ENCODE measurements at regions not wholly inside any gene's neighbourhood (a gene's known extent, or its start where the extent isn't known, plus 50 kb on each side); places are given as distances from the start of the nearest gene placed in this dataset.

DNA sequence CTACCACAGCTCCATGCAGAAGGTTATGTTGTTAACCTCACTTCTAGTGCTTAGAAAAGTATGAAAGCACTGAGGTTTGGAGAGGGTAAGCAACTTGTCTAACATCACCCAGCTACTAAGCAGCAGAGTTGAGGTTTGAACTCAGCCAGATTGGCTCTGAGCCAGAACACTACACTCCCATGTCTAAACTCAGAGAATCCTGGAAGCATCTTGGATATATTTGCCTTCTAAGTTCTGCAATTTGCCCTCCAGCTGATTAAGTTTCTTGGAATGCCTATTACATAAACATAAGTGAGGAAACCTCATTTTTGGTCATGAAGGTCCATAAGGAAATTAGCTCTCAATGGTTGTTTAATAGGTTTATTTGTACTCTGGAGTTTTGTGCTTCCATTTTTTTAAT is 78.1 kb upstream of the PHYHIPL start (continued):
- TF ChIP-seq, protein P1, sequence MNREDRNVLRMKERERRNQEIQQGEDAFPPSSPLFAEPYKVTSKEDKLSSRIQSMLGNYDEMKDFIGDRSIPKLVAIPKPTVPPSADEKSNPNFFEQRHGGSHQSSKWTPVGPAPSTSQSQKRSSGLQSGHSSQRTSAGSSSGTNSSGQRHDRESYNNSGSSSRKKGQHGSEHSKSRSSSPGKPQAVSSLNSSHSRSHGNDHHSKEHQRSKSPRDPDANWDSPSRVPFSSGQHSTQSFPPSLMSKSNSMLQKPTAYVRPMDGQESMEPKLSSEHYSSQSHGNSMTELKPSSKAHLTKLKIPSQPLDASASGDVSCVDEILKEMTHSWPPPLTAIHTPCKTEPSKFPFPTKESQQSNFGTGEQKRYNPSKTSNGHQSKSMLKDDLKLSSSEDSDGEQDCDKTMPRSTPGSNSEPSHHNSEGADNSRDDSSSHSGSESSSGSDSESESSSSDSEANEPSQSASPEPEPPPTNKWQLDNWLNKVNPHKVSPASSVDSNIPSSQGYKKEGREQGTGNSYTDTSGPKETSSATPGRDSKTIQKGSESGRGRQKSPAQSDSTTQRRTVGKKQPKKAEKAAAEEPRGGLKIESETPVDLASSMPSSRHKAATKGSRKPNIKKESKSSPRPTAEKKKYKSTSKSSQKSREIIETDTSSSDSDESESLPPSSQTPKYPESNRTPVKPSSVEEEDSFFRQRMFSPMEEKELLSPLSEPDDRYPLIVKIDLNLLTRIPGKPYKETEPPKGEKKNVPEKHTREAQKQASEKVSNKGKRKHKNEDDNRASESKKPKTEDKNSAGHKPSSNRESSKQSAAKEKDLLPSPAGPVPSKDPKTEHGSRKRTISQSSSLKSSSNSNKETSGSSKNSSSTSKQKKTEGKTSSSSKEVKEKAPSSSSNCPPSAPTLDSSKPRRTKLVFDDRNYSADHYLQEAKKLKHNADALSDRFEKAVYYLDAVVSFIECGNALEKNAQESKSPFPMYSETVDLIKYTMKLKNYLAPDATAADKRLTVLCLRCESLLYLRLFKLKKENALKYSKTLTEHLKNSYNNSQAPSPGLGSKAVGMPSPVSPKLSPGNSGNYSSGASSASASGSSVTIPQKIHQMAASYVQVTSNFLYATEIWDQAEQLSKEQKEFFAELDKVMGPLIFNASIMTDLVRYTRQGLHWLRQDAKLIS (CRISPR knock-in tag; IDR thresholded peaks at IDR 0.05; ENCODE audit: borderline replicate concordance): no peak
- no peak for TF ChIP-seq HMGA2 (CRISPR knock-in tag; IDR thresholded peaks at IDR 0.05)

DNA sequence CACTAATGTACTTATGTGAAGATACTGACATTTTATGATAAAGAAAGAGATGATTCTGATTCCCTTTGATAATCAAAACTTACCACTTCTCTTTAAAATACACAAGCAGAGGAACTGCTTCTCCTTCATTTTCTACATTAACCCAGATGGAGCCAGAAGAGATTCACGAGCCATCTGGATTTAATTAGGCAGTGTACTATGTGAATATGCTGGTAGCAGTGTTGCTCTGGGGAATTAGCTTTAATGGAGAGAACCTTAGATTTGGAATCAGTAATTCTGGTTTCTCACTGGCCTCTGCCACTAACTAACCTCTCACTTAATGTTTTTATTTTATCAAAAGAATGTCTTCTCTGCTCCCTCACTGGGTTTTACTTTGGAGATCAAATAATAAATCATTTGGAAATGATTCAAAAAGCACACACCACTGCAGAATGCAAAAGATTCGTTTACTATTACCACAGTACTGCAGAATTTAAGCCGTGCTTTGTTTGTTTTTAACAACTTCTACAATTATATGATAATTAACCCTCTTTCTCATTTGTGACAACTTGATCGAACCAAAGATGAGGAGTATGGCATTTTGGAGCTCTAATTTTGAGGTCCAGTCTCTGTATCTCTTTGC is 77.5 kb upstream of the PHYHIPL start:
- H3K36me3 Mint-ChIP-seq: no peaks in the 10 kb centered on the region
- ChIA-PET POLR2A (no interaction called here), CTCF (no interaction called here)
- peaks cover under 1% of the 10 kb centered on the region; the same call in 1 of the 2 replicates for H3K4me1 Mint-ChIP-seq
- peaks cover 4% of the 10 kb centered on the region; the same call in 1 of the 2 replicates for H3K9me3 Mint-ChIP-seq
- no peaks in the 10 kb centered on the region for H3K27me3 Mint-ChIP-seq (ENCODE audit: low read depth)
- H3K27ac Mint-ChIP-seq: no peak overlapping the region
- ATAC-seq: no peak
- DNase-seq (ENCODE audit: low spot score): no peak
- H3K4me3 Mint-ChIP-seq: no peak overlapping the region
- TF ChIP-seq, protein P2, sequence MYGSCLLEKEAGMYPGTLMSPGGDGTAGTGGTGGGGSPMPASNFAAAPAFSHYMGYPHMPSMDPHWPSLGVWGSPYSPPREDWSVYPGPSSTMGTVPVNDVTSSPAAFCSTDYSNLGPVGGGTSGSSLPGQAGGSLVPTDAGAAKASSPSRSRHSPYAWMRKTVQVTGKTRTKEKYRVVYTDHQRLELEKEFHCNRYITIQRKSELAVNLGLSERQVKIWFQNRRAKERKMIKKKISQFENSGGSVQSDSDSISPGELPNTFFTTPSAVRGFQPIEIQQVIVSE (CRISPR knock-in tag; IDR thresholded peaks at IDR 0.05; ENCODE audit: borderline replicate concordance): no peak
- no peak for TF ChIP-seq CBFB (CRISPR knock-in tag; IDR thresholded peaks at IDR 0.05; ENCODE audit: low read depth)
- TF ChIP-seq ZNF416 (CRISPR knock-in tag; IDR thresholded peaks at IDR 0.05): no peak
- TF ChIP-seq, protein P3, sequence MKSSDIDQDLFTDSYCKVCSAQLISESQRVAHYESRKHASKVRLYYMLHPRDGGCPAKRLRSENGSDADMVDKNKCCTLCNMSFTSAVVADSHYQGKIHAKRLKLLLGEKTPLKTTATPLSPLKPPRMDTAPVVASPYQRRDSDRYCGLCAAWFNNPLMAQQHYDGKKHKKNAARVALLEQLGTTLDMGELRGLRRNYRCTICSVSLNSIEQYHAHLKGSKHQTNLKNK (CRISPR knock-in tag; IDR thresholded peaks at IDR 0.05): no peak
- TF ChIP-seq, protein P4, sequence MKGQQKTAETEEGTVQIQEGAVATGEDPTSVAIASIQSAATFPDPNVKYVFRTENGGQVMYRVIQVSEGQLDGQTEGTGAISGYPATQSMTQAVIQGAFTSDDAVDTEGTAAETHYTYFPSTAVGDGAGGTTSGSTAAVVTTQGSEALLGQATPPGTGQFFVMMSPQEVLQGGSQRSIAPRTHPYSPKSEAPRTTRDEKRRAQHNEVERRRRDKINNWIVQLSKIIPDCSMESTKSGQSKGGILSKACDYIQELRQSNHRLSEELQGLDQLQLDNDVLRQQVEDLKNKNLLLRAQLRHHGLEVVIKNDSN (CRISPR knock-in tag; IDR thresholded peaks at IDR 0.05): no peak
- no peak for TF ChIP-seq TP53 (CRISPR knock-in tag; IDR thresholded peaks at IDR 0.05)
- TF ChIP-seq ZNF423 (CRISPR knock-in tag; IDR thresholded peaks at IDR 0.05): no peak
- TF ChIP-seq, protein P5, sequence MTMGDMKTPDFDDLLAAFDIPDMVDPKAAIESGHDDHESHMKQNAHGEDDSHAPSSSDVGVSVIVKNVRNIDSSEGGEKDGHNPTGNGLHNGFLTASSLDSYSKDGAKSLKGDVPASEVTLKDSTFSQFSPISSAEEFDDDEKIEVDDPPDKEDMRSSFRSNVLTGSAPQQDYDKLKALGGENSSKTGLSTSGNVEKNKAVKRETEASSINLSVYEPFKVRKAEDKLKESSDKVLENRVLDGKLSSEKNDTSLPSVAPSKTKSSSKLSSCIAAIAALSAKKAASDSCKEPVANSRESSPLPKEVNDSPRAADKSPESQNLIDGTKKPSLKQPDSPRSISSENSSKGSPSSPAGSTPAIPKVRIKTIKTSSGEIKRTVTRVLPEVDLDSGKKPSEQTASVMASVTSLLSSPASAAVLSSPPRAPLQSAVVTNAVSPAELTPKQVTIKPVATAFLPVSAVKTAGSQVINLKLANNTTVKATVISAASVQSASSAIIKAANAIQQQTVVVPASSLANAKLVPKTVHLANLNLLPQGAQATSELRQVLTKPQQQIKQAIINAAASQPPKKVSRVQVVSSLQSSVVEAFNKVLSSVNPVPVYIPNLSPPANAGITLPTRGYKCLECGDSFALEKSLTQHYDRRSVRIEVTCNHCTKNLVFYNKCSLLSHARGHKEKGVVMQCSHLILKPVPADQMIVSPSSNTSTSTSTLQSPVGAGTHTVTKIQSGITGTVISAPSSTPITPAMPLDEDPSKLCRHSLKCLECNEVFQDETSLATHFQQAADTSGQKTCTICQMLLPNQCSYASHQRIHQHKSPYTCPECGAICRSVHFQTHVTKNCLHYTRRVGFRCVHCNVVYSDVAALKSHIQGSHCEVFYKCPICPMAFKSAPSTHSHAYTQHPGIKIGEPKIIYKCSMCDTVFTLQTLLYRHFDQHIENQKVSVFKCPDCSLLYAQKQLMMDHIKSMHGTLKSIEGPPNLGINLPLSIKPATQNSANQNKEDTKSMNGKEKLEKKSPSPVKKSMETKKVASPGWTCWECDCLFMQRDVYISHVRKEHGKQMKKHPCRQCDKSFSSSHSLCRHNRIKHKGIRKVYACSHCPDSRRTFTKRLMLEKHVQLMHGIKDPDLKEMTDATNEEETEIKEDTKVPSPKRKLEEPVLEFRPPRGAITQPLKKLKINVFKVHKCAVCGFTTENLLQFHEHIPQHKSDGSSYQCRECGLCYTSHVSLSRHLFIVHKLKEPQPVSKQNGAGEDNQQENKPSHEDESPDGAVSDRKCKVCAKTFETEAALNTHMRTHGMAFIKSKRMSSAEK (CRISPR knock-in tag; IDR thresholded peaks at IDR 0.05; ENCODE audit: borderline replicate concordance): no peak
- no peak for TF ChIP-seq ATF1 (CRISPR knock-in tag; IDR thresholded peaks at IDR 0.05)
- TF ChIP-seq ZBTB21 (CRISPR knock-in tag; IDR thresholded peaks at IDR 0.05; ENCODE audit: borderline replicate concordance): no peak
- TF ChIP-seq, protein P6, sequence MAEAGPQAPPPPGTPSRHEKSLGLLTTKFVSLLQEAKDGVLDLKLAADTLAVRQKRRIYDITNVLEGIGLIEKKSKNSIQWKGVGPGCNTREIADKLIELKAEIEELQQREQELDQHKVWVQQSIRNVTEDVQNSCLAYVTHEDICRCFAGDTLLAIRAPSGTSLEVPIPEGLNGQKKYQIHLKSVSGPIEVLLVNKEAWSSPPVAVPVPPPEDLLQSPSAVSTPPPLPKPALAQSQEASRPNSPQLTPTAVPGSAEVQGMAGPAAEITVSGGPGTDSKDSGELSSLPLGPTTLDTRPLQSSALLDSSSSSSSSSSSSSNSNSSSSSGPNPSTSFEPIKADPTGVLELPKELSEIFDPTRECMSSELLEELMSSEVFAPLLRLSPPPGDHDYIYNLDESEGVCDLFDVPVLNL (CRISPR knock-in tag; IDR thresholded peaks at IDR 0.05; ENCODE audit: borderline replicate concordance, low read depth): no peak
- TF ChIP-seq, protein P7, sequence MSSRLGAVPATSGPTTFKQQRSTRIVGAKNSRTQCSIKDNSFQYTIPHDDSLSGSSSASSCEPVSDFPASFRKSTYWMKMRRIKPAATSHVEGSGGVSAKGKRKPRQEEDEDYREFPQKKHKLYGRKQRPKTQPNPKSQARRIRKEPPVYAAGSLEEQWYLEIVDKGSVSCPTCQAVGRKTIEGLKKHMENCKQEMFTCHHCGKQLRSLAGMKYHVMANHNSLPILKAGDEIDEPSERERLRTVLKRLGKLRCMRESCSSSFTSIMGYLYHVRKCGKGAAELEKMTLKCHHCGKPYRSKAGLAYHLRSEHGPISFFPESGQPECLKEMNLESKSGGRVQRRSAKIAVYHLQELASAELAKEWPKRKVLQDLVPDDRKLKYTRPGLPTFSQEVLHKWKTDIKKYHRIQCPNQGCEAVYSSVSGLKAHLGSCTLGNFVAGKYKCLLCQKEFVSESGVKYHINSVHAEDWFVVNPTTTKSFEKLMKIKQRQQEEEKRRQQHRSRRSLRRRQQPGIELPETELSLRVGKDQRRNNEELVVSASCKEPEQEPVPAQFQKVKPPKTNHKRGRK (CRISPR knock-in tag; IDR thresholded peaks at IDR 0.05; ENCODE audit: borderline replicate concordance): no peak
- TF ChIP-seq ZNF219 (CRISPR knock-in tag; IDR thresholded peaks at IDR 0.05; ENCODE audit: borderline replicate concordance): no peak
- TF ChIP-seq FOXK1 (CRISPR knock-in tag; IDR thresholded peaks at IDR 0.05): no peak
- no peak for TF ChIP-seq GTF2I (CRISPR knock-in tag; conservative IDR thresholded peaks at IDR 0.05)
- TF ChIP-seq, protein P8, sequence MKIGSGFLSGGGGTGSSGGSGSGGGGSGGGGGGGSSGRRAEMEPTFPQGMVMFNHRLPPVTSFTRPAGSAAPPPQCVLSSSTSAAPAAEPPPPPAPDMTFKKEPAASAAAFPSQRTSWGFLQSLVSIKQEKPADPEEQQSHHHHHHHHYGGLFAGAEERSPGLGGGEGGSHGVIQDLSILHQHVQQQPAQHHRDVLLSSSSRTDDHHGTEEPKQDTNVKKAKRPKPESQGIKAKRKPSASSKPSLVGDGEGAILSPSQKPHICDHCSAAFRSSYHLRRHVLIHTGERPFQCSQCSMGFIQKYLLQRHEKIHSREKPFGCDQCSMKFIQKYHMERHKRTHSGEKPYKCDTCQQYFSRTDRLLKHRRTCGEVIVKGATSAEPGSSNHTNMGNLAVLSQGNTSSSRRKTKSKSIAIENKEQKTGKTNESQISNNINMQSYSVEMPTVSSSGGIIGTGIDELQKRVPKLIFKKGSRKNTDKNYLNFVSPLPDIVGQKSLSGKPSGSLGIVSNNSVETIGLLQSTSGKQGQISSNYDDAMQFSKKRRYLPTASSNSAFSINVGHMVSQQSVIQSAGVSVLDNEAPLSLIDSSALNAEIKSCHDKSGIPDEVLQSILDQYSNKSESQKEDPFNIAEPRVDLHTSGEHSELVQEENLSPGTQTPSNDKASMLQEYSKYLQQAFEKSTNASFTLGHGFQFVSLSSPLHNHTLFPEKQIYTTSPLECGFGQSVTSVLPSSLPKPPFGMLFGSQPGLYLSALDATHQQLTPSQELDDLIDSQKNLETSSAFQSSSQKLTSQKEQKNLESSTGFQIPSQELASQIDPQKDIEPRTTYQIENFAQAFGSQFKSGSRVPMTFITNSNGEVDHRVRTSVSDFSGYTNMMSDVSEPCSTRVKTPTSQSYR (CRISPR knock-in tag; IDR thresholded peaks at IDR 0.05): no peak
- no peak for TF ChIP-seq NFE2L1 (CRISPR knock-in tag; IDR thresholded peaks at IDR 0.05)
